Superior temporal gyrus (tissue), 1 donor: ENCODE measurements at regions not wholly inside any gene's neighbourhood (a gene's known extent, or its start where the extent isn't known, plus 50 kb on each side); places are given as distances from the start of the nearest gene placed in this dataset.

Source experiments
- DNase-seq: peaks from one replicate; pipeline ENCODE4 v3.0.0-alpha.2; 2016; ENCODE audit errors: extremely low spot score

DNA sequence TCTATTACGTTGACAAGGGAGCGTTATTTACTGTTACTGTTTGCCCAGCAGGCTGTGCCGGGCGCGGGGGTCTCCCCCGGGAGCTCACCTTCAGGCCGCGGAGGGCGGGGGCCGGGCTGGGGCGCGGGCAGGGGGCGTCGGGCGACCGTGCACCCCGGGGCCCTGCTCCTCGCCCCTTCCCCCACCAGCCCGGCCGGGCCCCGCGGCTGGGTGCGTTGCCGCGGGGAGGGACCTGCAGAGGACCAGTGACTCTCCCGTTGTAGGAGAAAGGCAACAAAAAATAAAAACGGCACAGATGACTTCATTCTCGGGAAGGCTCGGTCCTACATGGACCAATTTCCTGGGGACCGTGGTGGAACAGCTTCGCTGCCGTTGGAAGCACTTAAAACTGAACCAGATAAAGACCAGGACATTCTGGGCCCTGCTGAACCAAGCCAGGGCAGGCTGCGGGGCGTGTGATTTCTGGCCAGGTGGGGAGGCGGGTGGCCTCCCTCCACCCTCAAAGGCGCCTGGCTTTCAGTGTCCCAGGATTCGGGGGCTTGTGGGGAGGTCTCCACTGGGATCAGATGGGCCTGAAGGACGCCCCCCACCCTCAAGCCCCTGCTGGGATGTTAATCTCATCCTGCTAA lies 57.4 kb downstream of the IGLL1 start:
- no peak for DNase-seq

DNA sequence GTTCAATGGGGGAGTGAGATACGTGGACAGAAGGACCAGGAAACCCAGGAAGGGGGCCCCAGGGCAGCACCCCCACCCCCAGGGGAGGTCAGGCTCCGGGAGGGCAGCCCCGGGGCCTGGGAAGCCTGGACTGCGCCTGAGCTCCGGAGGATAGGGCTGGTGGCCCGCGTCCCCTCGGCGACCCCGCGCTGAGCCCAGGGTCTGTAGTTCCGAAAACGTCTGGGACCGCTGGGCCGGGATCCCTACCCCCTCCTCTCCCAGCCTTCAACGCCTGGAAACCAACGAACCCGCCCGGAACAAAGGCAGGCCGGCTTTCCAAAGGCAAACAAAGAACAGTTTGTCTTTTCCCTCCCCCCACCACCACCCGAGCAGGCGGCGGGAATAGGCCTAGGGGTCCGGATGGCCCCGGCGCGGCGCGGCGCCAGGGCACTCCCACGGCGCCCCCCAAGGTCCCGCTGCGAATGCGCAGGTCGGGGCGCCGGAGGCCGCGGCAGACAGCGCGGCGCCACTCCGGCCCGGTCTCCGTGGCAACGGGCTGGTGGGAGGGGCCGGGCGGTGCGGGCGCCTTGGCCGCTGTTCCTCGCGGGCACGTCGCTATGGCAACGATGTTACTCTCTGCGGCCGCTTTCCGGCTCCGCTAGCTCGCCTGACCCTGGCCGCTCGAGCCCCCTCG lies 58.5 kb downstream of the IGLL1 start:
- peak; percentile 91 for DNase-seq

DNA sequence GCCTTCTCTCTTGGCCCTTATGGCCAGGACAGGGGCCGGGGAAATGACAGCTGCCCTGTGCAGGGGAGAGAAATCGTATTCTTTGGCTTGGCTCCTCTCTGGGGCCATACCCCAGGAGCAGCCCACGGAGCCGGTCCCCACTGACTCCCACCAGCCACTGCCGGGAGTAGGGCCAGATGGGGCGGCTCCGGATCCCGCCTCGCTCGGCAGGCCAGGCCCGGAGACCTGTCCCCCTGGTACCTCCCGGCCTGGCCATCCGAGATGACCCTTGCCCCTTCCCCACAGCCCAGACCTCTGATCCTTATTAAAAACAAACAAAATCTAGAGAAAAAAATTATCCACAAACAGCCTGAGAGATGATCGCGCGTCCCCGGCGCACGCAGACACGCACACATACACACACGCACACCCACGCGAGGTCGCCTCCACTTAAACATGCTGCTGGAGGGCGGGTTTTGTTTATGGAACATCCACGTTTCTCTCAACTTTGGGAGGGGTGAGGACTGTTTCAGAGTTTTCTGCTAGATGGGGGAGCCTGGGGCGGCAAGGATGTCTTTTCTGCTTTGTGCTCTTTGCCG lies 59.1 kb downstream of the IGLL1 start:
- no peak for DNase-seq

DNA sequence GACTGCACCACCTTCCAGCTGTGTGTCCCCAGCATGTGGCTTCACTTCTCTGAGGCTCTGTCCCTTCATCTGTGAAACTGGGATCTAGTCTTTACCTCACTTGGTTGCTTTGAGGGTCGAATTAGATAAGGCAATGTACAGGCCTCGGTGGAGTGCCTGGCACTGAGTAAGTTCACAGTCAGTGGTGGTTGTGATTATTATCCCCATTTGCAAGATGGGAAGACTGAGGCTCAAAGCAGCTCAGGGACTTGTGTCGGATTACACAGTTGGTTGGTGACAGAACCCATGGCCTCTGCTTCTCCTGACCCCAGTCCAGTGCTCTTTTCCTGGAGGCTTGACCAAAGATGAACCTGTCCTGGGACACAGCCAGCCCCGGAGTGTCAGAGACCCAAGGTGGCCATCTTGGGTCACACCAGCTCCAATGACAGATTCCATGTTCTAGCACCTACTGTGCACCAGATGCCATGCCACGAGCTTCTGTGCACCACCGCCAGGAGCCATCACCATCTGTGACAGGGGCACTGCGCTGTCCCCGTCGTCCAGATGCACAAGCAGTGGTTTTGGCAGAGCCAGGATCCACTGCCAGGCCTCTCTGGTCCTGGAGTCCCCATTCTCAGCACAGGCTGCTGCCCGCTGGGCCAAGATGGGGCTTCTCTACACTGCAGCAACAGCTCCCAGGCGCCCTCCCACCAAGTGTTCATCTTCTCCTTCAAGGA lies 60.5 kb downstream of the IGLL1 start:
- no peak for DNase-seq

DNA sequence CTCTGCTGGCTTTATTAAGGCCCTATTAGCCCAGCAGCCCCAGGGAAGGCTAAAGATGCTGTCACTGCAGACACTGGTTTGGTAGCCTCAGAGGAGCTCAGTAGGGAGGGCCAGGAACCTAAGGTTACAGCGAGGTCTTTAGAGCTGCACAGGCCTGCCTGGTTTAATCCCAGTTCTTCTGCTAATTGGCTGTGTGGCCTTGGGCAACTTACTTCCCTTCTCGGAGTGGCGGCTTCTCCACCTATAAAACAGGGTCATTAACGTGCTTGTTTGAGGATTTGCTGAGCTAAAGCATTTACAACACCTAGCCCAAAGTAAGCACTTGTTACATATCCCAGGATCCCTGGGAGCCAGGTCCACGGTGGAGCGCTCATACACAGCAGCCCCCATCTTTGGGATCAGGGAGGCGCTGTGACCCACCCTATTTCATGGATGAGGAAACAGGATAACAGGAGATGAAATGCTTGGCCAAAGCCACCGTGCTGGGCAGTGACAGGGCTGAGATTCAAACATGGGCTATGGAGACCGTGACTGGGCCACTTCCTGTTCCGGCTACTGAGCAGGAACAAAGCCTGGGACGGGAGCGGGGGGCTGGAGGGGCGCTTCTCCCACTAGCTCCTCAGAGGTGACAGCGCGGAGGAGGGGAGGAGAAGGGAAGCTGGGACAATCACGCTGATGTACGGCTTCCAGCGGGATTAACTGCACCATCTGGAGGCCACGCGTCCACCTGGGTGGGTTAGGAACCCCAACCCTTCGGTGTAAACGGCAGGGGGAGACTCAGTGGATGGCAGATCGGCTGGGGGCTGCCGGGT lies 61.5 kb downstream of the IGLL1 start:
- no peak for DNase-seq

DNA sequence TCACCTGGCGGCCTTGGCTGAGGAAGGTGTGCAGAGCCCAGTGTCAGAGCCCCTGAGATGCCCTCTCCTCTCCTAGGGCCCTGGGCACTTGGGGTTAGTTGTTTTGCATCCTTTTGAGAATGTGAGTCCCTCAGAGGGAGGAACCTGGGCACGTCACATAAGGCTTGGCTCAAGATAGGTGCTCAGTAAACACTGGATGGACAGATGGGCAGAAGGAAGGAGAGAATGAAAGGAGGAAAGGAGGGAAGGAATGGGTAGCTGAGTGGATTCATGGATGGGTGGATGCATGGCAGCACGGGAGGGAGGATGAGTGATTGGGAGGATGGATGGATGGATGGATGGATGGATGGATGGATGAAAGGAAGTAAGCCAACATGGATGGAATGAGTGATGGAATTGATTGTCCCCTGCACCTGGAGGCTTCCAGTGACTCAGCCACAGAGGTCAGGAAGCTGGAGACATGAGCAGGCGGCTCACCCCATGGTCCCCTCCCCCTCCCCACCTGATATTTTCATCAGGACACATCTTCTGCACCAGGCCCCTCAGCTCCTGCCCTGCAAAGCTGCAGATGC lies 62.2 kb downstream of the IGLL1 start:
- no peak for DNase-seq

DNA sequence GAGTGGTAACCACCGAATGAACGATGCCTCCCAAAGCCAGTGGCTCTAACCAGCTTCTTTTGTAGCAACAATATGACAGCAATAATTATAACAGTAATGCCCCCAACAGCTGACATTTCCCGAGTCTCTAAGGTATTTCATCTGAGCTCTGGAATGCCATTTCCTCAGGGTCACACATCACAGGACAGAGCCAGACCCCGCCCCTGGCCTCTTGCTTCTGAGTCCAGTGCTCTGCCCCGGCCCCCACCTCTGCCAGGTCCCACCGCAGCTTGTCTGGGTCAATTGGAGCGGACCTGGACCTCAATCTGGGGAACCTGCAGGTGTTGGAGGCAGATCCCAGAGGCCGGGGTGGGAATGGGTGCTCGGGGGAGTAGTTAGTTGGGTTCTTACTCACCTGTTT lies 63.8 kb downstream of the IGLL1 start:
- DNase-seq = no peak

DNA sequence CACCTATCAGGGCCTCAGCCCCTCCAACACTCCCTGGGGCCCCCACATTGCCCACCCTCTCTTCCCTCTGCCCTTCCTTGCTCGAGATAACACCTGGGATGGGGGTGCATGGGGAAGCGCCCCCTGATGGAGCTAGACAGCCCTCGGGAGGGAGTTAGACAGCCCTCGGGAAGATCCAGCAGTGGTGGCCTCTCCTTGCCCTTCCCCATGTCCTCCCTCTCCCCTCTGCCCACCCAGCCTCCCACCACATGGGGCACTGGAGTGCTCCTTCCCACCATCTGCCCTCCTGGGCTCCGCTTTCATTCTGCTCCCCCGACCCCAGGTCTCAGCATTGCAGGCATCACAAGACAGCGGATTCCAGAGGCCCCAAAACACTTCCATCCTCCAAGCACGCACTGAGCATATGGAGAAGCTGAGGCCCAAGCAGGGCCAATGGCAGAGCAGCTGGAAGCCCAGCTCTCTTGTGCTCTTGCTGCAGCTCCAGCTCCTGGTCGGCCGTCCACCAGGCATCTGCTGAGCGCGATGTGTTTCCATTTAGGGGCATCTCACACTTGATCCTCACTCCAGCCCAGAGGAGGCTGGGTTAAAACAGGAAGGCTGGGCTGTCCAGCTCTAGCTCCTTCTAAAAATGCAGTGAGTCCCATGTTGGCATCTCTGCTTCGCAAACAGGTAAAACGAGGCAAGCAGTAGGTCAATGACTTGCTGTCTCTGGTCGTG lies 65.6 kb downstream of the IGLL1 start:
- no peak for DNase-seq

DNA sequence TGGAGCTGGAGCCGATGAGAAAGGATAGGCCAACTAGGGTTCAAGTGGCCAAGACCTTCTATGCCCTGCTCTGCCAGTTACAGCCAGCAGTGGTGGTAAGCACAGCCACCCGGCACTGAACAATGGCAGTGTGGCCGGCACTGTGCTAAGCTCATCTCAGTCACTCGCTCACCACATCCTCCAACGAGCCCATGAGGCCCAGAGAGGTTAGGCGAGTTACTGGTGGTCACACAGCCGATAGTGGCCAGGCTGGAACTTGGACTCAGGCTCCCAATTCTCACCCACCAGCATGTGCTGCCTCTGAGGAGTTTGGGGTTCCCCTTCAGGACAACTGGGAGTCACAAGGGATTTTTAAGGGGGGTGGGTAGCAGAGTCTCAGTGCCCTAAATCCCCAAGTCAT lies 66.4 kb downstream of the IGLL1 start:
- DNase-seq = no peak

DNA sequence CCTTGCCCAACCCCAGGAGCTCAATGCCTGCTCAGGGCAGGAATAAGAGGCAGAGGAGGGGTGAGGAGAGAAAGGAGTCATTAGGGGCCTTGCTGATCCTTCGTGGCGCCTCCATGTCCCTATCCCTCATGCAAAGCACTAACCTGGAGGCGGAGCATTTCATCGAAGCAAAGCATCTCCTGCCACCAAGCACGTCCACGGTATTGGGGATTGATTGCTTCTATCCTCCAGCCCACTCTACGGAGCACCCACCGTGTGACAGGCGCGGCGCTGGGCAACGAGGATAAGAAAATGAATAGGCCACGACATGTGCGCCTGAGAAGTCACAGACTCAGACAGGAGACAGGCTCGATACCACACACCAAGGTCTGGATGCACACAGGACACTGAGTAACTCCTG lies 67.0 kb downstream of the IGLL1 start:
- DNase-seq = no peak

DNA sequence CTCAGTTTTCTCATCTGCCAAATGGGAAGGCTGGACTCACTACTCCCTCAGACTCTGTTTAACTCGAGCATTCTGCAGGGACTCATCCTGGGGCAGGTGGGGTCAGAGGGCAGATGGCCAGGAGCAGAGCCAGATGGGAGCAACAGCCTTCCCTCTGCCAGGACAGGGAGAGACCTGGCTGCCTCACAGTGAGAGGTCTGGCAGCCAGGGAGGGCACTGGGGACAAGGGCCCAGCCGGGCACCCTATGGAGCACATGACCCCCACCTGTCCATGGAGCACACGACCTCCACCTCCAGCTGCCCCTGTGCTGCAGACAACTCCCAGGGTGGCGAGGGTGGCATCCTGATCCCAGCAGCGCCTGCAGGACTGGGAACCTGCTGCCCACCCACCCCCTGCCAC lies 67.4 kb downstream of the IGLL1 start:
- no peak for DNase-seq

DNA sequence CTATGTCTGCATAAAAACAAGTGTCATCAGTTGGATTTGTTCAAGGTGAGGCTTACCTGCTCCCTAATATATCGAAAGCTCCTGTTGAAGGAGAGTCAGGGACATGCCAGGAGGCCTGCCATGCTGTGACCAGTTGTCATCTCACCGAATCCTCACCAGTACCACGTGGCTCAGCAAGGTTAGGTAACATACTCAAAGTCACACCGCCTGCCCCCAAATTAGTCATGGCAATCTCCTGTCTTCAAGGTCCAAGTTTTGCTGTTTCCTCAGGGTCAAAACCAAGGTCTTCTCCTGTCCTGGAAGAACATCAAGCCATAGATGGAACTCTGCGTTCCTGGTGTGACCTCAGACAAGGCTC lies 67.8 kb downstream of the IGLL1 start:
- DNase-seq = no peak

DNA sequence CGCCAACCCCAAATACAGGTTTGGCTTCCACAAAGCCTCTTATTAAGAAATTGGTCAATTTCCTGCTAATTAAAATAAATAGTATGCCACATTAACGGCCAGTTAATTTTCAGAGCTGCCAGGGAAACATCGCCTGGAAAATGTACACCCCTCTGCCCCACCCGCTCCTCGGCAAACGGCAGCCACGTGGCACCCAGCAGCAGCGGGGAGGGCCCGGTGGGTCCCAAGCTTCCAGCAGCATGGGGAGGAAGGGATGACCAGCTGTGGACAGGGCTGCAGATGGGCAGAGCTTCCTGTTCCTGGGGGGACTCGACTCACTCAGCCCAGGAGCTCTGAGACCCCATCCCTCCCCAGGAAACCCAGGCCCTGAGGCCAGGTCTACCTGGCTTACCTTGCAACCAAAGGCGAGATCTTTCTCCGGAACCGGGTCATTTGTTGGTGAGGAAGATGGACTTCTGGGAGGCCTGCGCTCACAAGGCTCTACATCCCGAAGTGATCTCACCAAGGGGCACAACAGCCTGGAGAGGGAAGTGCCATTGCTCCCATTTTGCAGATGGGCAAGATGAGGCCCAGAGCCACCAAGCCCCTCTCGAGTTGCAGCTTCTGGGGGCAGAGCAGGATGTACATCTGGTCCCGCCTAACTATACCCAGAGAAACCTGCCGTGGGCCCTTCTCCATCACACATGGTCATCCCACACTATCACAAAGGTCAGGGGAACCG lies 68.3 kb downstream of the IGLL1 start:
- no peak for DNase-seq

DNA sequence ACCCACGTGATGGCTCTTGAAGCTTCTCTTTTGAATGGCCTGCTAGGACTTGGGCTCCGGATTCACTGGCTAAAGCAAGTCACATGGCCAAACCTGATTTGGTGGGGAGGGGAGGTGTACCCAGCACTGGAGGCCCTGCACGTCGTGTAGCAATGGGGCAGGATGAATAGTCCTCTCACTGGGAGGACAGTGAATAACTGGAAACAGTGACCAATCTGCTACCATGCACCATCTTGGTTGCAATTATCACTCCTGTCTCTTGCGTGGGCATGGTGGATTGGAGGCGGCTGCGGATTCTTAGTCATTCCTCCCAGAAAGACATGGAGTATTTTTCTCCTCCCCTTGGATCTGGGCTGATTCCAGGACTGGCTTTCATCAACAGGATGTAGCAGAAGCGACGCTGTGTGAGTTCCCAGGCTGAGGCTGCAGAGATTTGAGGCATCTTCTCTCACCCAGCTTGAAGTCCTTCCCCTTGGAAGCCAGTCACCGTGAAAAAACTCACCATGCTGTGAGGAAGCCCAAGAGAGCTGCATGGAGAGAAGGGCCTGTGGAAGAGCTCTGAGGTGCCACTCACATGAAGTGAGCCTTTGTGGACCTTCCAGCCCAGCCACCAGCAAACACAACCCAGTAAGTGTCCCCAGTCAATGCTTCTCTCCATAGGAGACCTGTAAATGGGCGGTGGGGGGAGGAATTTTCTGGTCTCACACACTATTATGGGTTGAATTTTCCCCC lies 70.4 kb downstream of the IGLL1 start:
- peak; percentile 31 for DNase-seq

DNA sequence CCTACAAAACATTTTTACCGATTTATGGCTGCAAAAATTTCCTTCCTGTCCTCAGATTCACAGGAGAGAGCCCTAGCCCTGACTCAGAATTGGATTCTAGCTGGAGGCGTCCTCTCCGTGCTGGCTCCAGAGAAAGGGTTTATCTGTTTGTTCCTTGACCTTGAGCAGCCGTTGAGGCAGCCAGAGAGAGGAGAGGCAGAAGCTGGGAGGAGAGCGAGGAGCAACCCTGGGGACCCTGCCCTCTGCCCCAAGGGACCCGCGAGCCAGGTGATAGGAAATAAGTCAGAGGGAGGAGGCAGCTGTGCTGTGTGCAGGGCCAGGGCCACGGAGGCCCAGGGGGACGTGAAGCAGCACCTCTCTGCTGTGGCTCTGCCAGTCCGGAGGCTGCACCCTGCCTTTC lies 75.6 kb downstream of the IGLL1 start:
- no peak for DNase-seq

DNA sequence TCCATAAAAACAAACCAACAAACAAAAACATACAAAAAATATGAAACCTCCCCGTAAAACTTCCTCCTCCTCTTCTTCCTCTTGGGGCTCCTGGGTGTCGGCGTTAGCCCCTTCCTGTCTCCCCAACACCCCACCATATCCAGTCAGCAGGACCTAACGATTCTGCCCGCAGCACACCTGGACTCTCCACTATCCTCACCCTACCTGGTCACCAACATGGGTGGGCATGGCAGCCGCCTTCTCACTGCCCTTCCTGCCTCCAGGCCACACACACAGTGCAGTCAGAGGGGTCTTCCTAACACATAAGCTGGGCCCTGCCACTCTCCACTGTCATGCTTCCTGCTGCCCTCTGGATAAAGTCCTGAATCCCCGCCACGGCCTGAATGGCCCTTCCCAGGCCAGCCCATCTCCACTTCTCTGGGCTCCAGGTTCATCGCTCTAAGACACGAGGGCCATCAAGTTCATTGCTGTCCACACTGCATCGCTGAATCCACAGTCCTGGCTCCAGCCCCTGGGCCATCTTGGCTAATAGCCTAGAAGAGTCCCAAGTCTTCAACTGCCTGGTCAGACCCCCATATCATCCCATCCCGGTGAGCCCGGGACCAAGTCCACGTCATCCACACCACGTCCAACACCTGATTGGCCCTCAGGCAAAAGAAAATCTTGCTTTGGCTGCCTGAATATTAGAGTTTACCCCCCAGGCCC lies 76.2 kb downstream of the IGLL1 start:
- no peak for DNase-seq

DNA sequence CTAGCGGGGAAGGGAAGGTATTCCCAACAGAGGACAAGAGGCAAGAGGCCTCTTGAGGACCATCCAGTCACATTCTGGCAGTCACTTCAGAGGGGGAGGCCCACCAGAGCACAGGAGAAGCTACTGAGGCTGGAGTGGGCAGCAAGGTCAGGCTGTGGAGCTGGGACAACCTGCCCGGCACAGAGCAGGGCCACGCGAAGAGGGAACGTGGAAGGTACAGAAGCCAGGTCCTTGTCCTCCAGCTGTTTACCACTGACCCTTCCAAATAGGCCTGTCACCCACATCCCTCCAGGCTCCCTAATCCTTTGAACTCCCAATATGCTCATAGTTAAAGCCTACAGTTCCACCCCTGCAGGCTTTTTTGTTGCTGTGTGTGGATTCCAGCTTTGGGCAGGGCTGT lies 76.9 kb downstream of the IGLL1 start:
- DNase-seq = no peak

DNA sequence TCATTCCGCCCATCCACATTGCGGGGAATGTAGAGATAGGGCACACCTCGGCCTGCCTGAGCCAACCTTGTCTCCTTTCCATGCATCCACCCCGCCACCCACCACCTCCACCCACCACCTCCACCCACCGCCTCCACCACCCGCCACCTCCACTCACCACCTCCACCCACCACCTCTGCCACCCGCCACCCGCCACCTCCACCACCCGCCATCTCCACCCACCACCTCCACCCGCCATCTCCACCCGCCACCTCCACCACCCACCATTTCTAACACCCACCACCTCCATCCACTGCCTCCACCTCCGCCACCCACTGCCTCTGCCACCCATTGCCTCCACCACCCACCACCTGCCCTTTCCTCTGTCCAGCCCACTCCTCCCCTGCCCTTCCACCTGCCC lies 78.4 kb downstream of the IGLL1 start:
- no peak for DNase-seq

DNA sequence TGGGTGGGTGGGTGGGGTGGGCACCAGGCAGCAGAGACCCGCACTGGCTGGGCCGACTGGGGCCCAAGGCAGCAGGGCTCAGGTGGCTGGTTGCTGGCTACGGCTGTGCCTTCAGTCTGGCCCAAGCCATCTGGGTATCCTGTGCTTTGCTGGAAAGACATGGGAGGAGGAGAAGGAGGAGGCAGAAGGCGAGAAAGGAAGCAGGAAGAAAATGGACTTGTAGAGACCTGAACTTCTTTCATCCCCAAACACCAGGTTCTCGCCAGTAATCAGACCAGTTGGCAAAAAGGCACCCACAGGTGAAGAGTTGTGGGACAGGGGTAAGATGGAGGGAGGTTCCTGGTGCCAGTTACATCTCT lies 78.8 kb downstream of the IGLL1 start:
- no peak for DNase-seq
